ENCODE measurements at regions not wholly inside any gene's neighbourhood (a gene's known extent, or its start where the extent isn't known, plus 50 kb on each side); places are given as distances from the start of the nearest gene placed in this dataset.

DNA sequence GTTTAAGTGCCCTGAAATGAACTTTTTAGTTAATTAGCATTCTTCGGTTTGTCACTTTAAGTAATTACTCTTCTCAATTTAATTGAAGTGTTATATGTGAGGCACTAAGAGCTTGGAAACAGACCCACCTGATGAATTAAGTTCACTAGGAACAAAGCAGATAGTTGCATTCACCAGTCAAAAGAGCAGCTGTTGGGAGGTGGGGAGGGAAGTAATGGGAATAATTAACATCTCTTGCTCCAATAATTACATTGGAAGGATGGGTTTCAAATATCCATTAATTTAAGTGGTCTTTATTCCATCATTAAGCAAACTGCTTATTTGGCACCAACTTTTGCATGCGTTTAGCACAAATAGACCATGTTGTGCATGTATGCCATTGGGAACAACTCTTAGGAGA lies 667.2 kb downstream of the GALC start:
- TF ChIP-seq, protein P1, sequence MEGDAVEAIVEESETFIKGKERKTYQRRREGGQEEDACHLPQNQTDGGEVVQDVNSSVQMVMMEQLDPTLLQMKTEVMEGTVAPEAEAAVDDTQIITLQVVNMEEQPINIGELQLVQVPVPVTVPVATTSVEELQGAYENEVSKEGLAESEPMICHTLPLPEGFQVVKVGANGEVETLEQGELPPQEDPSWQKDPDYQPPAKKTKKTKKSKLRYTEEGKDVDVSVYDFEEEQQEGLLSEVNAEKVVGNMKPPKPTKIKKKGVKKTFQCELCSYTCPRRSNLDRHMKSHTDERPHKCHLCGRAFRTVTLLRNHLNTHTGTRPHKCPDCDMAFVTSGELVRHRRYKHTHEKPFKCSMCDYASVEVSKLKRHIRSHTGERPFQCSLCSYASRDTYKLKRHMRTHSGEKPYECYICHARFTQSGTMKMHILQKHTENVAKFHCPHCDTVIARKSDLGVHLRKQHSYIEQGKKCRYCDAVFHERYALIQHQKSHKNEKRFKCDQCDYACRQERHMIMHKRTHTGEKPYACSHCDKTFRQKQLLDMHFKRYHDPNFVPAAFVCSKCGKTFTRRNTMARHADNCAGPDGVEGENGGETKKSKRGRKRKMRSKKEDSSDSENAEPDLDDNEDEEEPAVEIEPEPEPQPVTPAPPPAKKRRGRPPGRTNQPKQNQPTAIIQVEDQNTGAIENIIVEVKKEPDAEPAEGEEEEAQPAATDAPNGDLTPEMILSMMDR (IDR thresholded peaks at IDR 0.05) = no peak
- no peak for TF ChIP-seq POLR2A (IDR thresholded peaks at IDR 0.05; ENCODE audit: low read depth)
